IMR-90 (cell line): ENCODE measurements at regions not wholly inside any gene's neighbourhood (a gene's known extent, or its start where the extent isn't known, plus 50 kb on each side); places are given as distances from the start of the nearest gene placed in this dataset.

Source experiments
- ATAC-seq: fragments of 200-7000 bp; cut with Tn5 transposase; 2 replicates; pipeline ENCODE4 v1.9.1; 2020; ENCODE audit warnings: low read depth, mild to moderate bottlenecking, moderate library complexity
- BruUV-seq: library from RNA; stranded (reverse); fragments of 400-500 nt; replicated peaks from 2 replicates; lab custom pipeline; 2021; lab: Mats Ljungman, UMichigan
- CTCF ChIA-PET: fragments of 300-600 bp; formaldehyde crosslinking; extraction: SDS; loops from one replicate; lab custom pipeline; 2021; ENCODE audit warnings: antibody characterized with exemption; lab: Yijun Ruan, JAX
- POLR2A ChIA-PET: fragments of 300-600 bp; sonication (Branson Sonifier 250); formaldehyde crosslinking; loops from one replicate; lab custom pipeline; 2022; ENCODE audit warnings: antibody characterized with exemption; ENCODE audit not compliant: unreplicated experiment; lab: Charles Lee
- DNase-seq: peaks from one replicate; pipeline ENCODE4 v3.0.0; 2013
- H2AFZ ChIP-seq: replicated peaks from 2 replicates; pipeline ENCODE3; 2013; ENCODE audit warnings: low read length, mild to moderate bottlenecking; ENCODE audit not compliant: poor library complexity
- H2AK5ac ChIP-seq: 2 replicates; pipeline ENCODE4 v1.6.1; 2013; ENCODE audit warnings: low read depth, low read length, inconsistent platforms
- H2AK9ac ChIP-seq: replicated peaks from 2 replicates; pipeline ENCODE3; 2013; ENCODE audit warnings: mild to moderate bottlenecking, low read depth, low read length, moderate library complexity; ENCODE audit not compliant: poor library complexity
- H2BK120ac ChIP-seq: 2 replicates; pipeline ENCODE4 v1.6.1; 2013; ENCODE audit warnings: low read depth, low read length, inconsistent platforms
- H2BK15ac ChIP-seq: 3 replicates; pipeline ENCODE4 v1.6.1; 2013; ENCODE audit warnings: low read depth, low read length, inconsistent platforms
- H2BK20ac ChIP-seq: 2 replicates; pipeline ENCODE4 v1.6.1; 2013; ENCODE audit warnings: low read depth, mild to moderate bottlenecking, inconsistent platforms, low read length, moderate library complexity
- H2BK5ac ChIP-seq: 2 replicates; pipeline ENCODE4 v1.6.1; 2013; ENCODE audit warnings: mild to moderate bottlenecking, low read depth, low read length, inconsistent platforms; ENCODE audit not compliant: poor library complexity, severe bottlenecking
- H3K14ac ChIP-seq: replicated peaks from 2 replicates; pipeline ENCODE4 v1.6.1; 2013; ENCODE audit warnings: low read depth, low read length, inconsistent platforms
- H3K18ac ChIP-seq: 2 replicates; pipeline ENCODE4 v1.6.1; 2013; ENCODE audit warnings: low read depth, low read length, control low read depth
- H3K23ac ChIP-seq: 2 replicates; pipeline ENCODE4 v1.6.1; 2013; ENCODE audit warnings: low read depth, low read length, inconsistent platforms
- H3K27ac ChIP-seq: 2 replicates; pipeline ENCODE4 v1.5.1; 2013; ENCODE audit warnings: mild to moderate bottlenecking, control low read depth, low read length; ENCODE audit not compliant: insufficient read depth
- H3K27me3 ChIP-seq: 2 replicates; pipeline ENCODE4 v1.6.1; 2013; ENCODE audit warnings: low read length; ENCODE audit not compliant: control insufficient read depth, insufficient read depth
- H3K36me3 ChIP-seq: 2 replicates; pipeline ENCODE4 v1.6.1; 2013; ENCODE audit warnings: low read length, mixed read lengths; ENCODE audit not compliant: control insufficient read depth, insufficient read depth
- H3K4ac ChIP-seq: 2 replicates; pipeline ENCODE4 v1.6.1; 2013; ENCODE audit warnings: low read depth, low read length, inconsistent platforms
- H3K4me1 ChIP-seq: 2 replicates; pipeline ENCODE4 v1.6.1; 2013; ENCODE audit warnings: low read length, mixed read lengths; ENCODE audit not compliant: control insufficient read depth, insufficient read depth
- H3K4me2 ChIP-seq: 2 replicates; pipeline ENCODE4 v1.6.1; 2013; ENCODE audit warnings: low read depth, mild to moderate bottlenecking, control low read depth, low read length, moderate library complexity
- H3K4me3 ChIP-seq: 2 replicates; pipeline ENCODE4 v1.5.1; 2013; ENCODE audit warnings: low read depth, mild to moderate bottlenecking, control low read depth, low read length, moderate library complexity; ENCODE audit not compliant: insufficient read depth
- H3K56ac ChIP-seq: 2 replicates; pipeline ENCODE4 v1.6.1; 2013; ENCODE audit warnings: low read length, inconsistent platforms; ENCODE audit not compliant: insufficient read depth; ENCODE audit errors: extremely low read depth
- H3K79me1 ChIP-seq, 2 experiments: 2 replicates each; pipeline ENCODE4 v1.6.1; 2013; ENCODE audit warnings: low read length in 2 of 2, inconsistent platforms in 1 of 2, low read depth in 1 of 2
- H3K9ac ChIP-seq: 2 replicates; pipeline ENCODE4 v1.6.1; 2013; ENCODE audit warnings: low read depth, low read length, control low read depth
- H3K9me1 ChIP-seq: 2 replicates; pipeline ENCODE4 v1.6.1; 2013; ENCODE audit warnings: low read length, inconsistent platforms; ENCODE audit not compliant: insufficient read depth
- H3K9me3 ChIP-seq: 2 replicates; pipeline ENCODE4 v1.6.1; 2013; ENCODE audit warnings: low read length; ENCODE audit not compliant: control insufficient read depth, insufficient read depth
- H4K20me1 ChIP-seq: 2 replicates; pipeline ENCODE4 v1.6.1; 2013; ENCODE audit warnings: low read length, inconsistent platforms; ENCODE audit not compliant: insufficient read depth
- H4K5ac ChIP-seq: 2 replicates; pipeline ENCODE4 v1.6.1; 2013; ENCODE audit warnings: mild to moderate bottlenecking, low read depth, low read length, control low read depth
- H4K8ac ChIP-seq, 2 experiments: 2 replicates each; pipeline ENCODE4 v1.6.1; 2013; ENCODE audit warnings: low read depth in 2 of 2, low read length in 2 of 2, control low read depth in 1 of 2, inconsistent platforms in 1 of 2
- H4K91ac ChIP-seq: 2 replicates; pipeline ENCODE4 v1.6.1; 2013; ENCODE audit warnings: low read depth, low read length, inconsistent platforms; ENCODE audit not compliant: insufficient read depth
- BHLHE40 ChIP-seq: fragments of 150-350 bp; IDR thresholded peaks from 2 replicates; pipeline ENCODE4 v1.6.1; 2016; ENCODE audit warnings: mild to moderate bottlenecking, low read depth, low read length
- CEBPB ChIP-seq: IDR thresholded peaks from 2 replicates; pipeline ENCODE4 v1.6.1; 2012; ENCODE audit warnings: low read depth, low read length, improper control_type of control experiment
- ELK1 ChIP-seq: fragments of 150-350 bp; IDR thresholded peaks from 2 replicates; pipeline ENCODE4 v1.6.1; 2016; ENCODE audit warnings: low read depth, mild to moderate bottlenecking, low read length, moderate library complexity, borderline replicate concordance
- MAFK ChIP-seq: IDR thresholded peaks from 2 replicates; pipeline ENCODE4 v1.6.1; 2012; ENCODE audit warnings: low read depth, low read length, improper control_type of control experiment
- MAZ ChIP-seq: IDR thresholded peaks from 2 replicates; pipeline ENCODE4 v1.6.1; 2012; ENCODE audit warnings: low read depth, mild to moderate bottlenecking, low read length, improper control_type of control experiment, moderate library complexity, borderline replicate concordance
- MXI1 ChIP-seq: IDR thresholded peaks from 2 replicates; pipeline ENCODE4 v1.6.1; 2012; ENCODE audit warnings: low read depth, mild to moderate bottlenecking, low read length, moderate library complexity, borderline replicate concordance
- NFE2L2 ChIP-seq: fragments of 150-350 bp; IDR thresholded peaks from 2 replicates; pipeline ENCODE4 v1.6.1; 2016; ENCODE audit warnings: low read depth, mild to moderate bottlenecking, low read length
- POLR2A ChIP-seq: IDR thresholded peaks from 2 replicates; pipeline ENCODE4 v1.6.1; 2012; ENCODE audit warnings: mild to moderate bottlenecking, low read depth, low read length
- RCOR1 ChIP-seq: IDR thresholded peaks from 2 replicates; pipeline ENCODE4 v1.6.1; 2012; ENCODE audit warnings: mild to moderate bottlenecking, low read length, improper control_type of control experiment; ENCODE audit not compliant: insufficient replicate concordance
- USF2 ChIP-seq: fragments of 150-350 bp; IDR thresholded peaks from 2 replicates; pipeline ENCODE4 v1.6.1; 2017; ENCODE audit warnings: mild to moderate bottlenecking, antibody characterized with exemption, low read length, low read depth
- WGBS, 2 experiments: methylation state at CpG; one replicate each; pipeline versions ENCODE4 v1.1.5 to v1.1.7; 2013; ENCODE audit warnings: missing lambda C conversion rate in 2 of 2; ENCODE audit not compliant: insufficient read length in 1 of 2; ENCODE audit errors: extremely low coverage in 2 of 2; 5-methylcytosine and 5-hydroxymethylcytosine counted together
- dilution Hi-C: fragments of 300-500 bp; cut with HindIII; formaldehyde crosslinking; loops from one replicate; pipeline ENCODE4 v1.14.3; 2018; ENCODE audit warnings: low sequenced_read_pairs; ENCODE audit not compliant: unreplicated experiment
- in situ Hi-C: fragments of 300-500 bp; cut with MboI; formaldehyde crosslinking; loops from 3 replicates; pipeline ENCODE4 v1.14.3; 2019; ENCODE audit warnings: low sequenced_read_pairs, inconsistent platforms, mixed read lengths
- intact Hi-C: fragments of 100-400 bp; cut with micrococcal nuclease; formaldehyde crosslinking; loops from 2 replicates; pipeline ENCODE4 v1.10.0; 2022

DNA sequence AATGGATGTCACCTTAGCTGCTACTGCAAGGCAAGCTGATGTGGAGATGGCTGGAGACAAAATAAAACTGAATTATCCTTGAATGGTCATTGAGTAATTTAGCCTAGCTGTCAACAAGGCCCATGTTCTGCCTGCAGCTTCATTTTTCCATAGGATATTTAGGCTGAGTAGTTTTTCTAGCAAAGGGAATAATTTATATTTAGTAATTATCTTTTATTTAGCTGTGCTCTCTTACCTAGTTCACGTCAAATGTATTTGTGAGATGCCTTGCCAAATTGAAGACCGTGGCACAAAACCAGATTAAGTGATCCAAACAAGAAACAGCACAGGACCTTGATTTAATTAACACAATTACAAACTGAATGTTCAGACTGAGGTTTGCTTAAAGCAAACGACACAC lies 77.4 kb upstream of the CEP162 start:
- Histone ChIP-seq H3K4me3 (no peak overlapping the region), H3K36me3 (no peaks in the 10 kb centered on the region), H3K4ac (no peak overlapping the region), H2AK5ac (no peak overlapping the region), H3K9ac (no peak overlapping the region), H2AFZ (no peak overlapping the region), H4K5ac (no peak overlapping the region), H3K4me1 (no peaks in the 10 kb centered on the region), H2BK5ac (no peak overlapping the region), H3K27me3 (no peaks in the 10 kb centered on the region), H4K20me1 (no peaks in the 10 kb centered on the region), H3K79me1 (no peaks in the 10 kb centered on the region), H3K14ac (no peak overlapping the region), H3K18ac (no peak overlapping the region), H4K8ac (no peak overlapping the region), H2BK15ac (no peak overlapping the region), H3K9me3 (no peaks in the 10 kb centered on the region), H2BK120ac (no peak overlapping the region), H3K4me2 (no peak overlapping the region), H3K27ac (no peak overlapping the region), H2AK9ac (no peak overlapping the region), H3K23ac (no peak overlapping the region), H4K91ac (no peak overlapping the region), H3K56ac (no peak overlapping the region), H2BK20ac (no peak overlapping the region), H3K9me1 (no peaks in the 10 kb centered on the region)
- in situ Hi-C loops = no loop called here
- BruUV-seq = no TSS peak
- dilution Hi-C loops = no loop called here
- TF ChIP-seq CEBPB (no peak), NFE2L2 (no peak), BHLHE40 (no peak), MAFK (no peak), RCOR1 (no peak), POLR2A (no peak), MXI1 (no peak), USF2 (no peak), ELK1 (no peak), MAZ (no peak)
- ChIA-PET POLR2A (no interaction called here), CTCF (no interaction called here)
- intact Hi-C loops = no loop called here
- WGBS, 2 experiments = no CpG with 5 or more reads among the region's 3 CpGs
- ATAC-seq (no peak), DNase-seq (no peak)
